Smooth muscle cell (in vitro differentiated cells): ENCODE measurements at regions not wholly inside any gene's neighbourhood (a gene's known extent, or its start where the extent isn't known, plus 50 kb on each side); places are given as distances from the start of the nearest gene placed in this dataset.

Source experiments
- DNase-seq: peaks from one replicate; lab custom pipeline; 2025; ENCODE audit not compliant: unreplicated experiment; lab: John Stamatoyannopoulos, UW
- H2AFZ ChIP-seq: fragments of 200-600 bp; sonication (generic); 2 replicates; pipeline ENCODE4 v1.6.0; 2016; ENCODE audit warnings: antibody characterized with exemption, low read depth, mild to moderate bottlenecking
- H3F3A ChIP-seq: fragments of 200-600 bp; sonication (generic); 2 replicates; pipeline ENCODE4 v1.6.0; 2017; ENCODE audit warnings: antibody characterized with exemption, low read depth
- H3K27ac ChIP-seq: fragments of 200-600 bp; sonication (generic); 2 replicates; pipeline ENCODE4 v1.5.1; 2016; ENCODE audit warnings: low read depth, mild to moderate bottlenecking
- H3K27me3 ChIP-seq: fragments of 200-600 bp; sonication (generic); 2 replicates; pipeline ENCODE4 v1.6.1; 2016; ENCODE audit warnings: low read depth, mild to moderate bottlenecking
- H3K36me3 ChIP-seq: fragments of 200-600 bp; sonication (generic); 2 replicates; pipeline ENCODE4 v1.5.1; 2016; ENCODE audit warnings: low read depth
- H3K4me1 ChIP-seq: fragments of 200-600 bp; sonication (generic); 2 replicates; pipeline ENCODE4 v1.5.1; 2016; ENCODE audit warnings: low read depth
- H3K4me2 ChIP-seq: fragments of 200-600 bp; sonication (generic); 2 replicates; pipeline ENCODE4 v1.6.0; 2016; ENCODE audit warnings: mild to moderate bottlenecking
- H3K4me3 ChIP-seq: fragments of 200-600 bp; sonication (generic); 2 replicates; pipeline ENCODE4 v1.5.1; 2016; ENCODE audit warnings: mild to moderate bottlenecking
- H3K79me2 ChIP-seq: fragments of 200-600 bp; sonication (generic); 2 replicates; pipeline ENCODE4 v1.6.0; 2016; ENCODE audit warnings: low read depth, mild to moderate bottlenecking
- H3K9ac ChIP-seq: fragments of 200-600 bp; sonication (generic); 2 replicates; pipeline ENCODE4 v1.6.0; 2016; ENCODE audit warnings: low read depth
- H3K9me3 ChIP-seq: fragments of 200-600 bp; sonication (generic); replicated peaks from 2 replicates; pipeline ENCODE4 v1.5.1; 2016; ENCODE audit warnings: low read depth
- H4K20me1 ChIP-seq: fragments of 200-600 bp; sonication (generic); 2 replicates; pipeline ENCODE4 v1.6.0; 2016; ENCODE audit warnings: low read depth
- CTCF ChIP-seq: fragments of 200-600 bp; sonication (generic); IDR thresholded peaks from 2 replicates; pipeline ENCODE4 v1.5.1; 2017; ENCODE audit warnings: borderline replicate concordance, mild to moderate bottlenecking, antibody characterized with exemption; ENCODE audit not compliant: insufficient read depth, poor library complexity, severe bottlenecking
- WGBS: methylation state at CpG from one replicate; pipeline ENCODE4 v1.1.7; 2016; ENCODE audit warnings: low lambda C conversion rate; 5-methylcytosine and 5-hydroxymethylcytosine counted together

- no peaks in the 10 kb centered on the region for H3K36me3 ChIP-seq
- 84% methylated on average over 3 of the region's 3 CpGs for WGBS
- DNase-seq = no peak
- TF ChIP-seq CTCF = no peak
- H3K4me1 ChIP-seq = no peaks in the 10 kb centered on the region
- no peak overlapping the region for H3K4me3 ChIP-seq
- no peak overlapping the region for H3K4me2 ChIP-seq
- H3K79me2 ChIP-seq = no peaks in the 10 kb centered on the region
- H3K27ac ChIP-seq = no peak overlapping the region
- H3K27me3 ChIP-seq = no peaks in the 10 kb centered on the region
- H3K9me3 ChIP-seq = peaks cover 4% of the 10 kb centered on the region
- no peak overlapping the region for H3K9ac ChIP-seq
- H2AFZ ChIP-seq = no peak overlapping the region
- H4K20me1 ChIP-seq = no peaks in the 10 kb centered on the region
- peaks cover 2% of the 10 kb centered on the region for H3F3A ChIP-seq
Measured at GRCh38 chr5:175263776-175264175, 180.2 kb downstream of the DRD1 start.

GRCh38 chr5:175261526-175261925 lies 182.5 kb downstream of the DRD1 start:
- 98% methylated on average over 4 of the region's 4 CpGs for WGBS
- H2AFZ ChIP-seq = no peak overlapping the region
- no peak overlapping the region for H3K4me2 ChIP-seq
- no peaks in the 10 kb centered on the region for H4K20me1 ChIP-seq
- no peaks in the 10 kb centered on the region for H3K9me3 ChIP-seq
- no peak overlapping the region for H3K27ac ChIP-seq
- H3K27me3 ChIP-seq = no peaks in the 10 kb centered on the region
- no peak for DNase-seq
- no peak overlapping the region for H3K4me3 ChIP-seq
- TF ChIP-seq CTCF = no peak
- H3K36me3 ChIP-seq = no peaks in the 10 kb centered on the region
- H3K9ac ChIP-seq = no peak overlapping the region
- no peaks in the 10 kb centered on the region for H3K4me1 ChIP-seq
- no peaks in the 10 kb centered on the region for H3K79me2 ChIP-seq
- H3F3A ChIP-seq = peaks cover 2% of the 10 kb centered on the region

GRCh38 chr5:175261037-175261436 lies 182.9 kb downstream of the DRD1 start:
- Histone ChIP-seq H3K9ac (no peak overlapping the region), H3K36me3 (no peaks in the 10 kb centered on the region), H3F3A (peaks cover 2% of the 10 kb centered on the region), H2AFZ (peak overlapping the region; percentile 22), H3K4me3 (no peak overlapping the region), H3K4me2 (peak overlapping the region; percentile 28), H3K79me2 (no peaks in the 10 kb centered on the region), H4K20me1 (no peaks in the 10 kb centered on the region), H3K9me3 (no peaks in the 10 kb centered on the region), H3K27me3 (no peaks in the 10 kb centered on the region), H3K27ac (no peak overlapping the region), H3K4me1 (no peaks in the 10 kb centered on the region)
- no peak for TF ChIP-seq CTCF
- 41% methylated on average over 6 of the region's 6 CpGs for WGBS
- DNase-seq = no peak

- Histone ChIP-seq H3K36me3 (no peaks in the 10 kb centered on the region), H3K4me3 (no peak overlapping the region), H3K9ac (no peak overlapping the region), H3F3A (peaks cover 11% of the 10 kb centered on the region), H3K4me1 (peaks cover 8% of the 10 kb centered on the region), H3K79me2 (no peaks in the 10 kb centered on the region), H3K4me2 (no peak overlapping the region), H2AFZ (no peak overlapping the region), H3K9me3 (no peaks in the 10 kb centered on the region), H3K27me3 (no peaks in the 10 kb centered on the region), H4K20me1 (no peaks in the 10 kb centered on the region), H3K27ac (no peak overlapping the region)
- no peak for DNase-seq
- WGBS = 100% methylated on average over 1 of the region's 1 CpG
- no peak for TF ChIP-seq CTCF
Measured at GRCh38 chr5:175257847-175258194, 186.2 kb downstream of the DRD1 start.
